ENCODE measurements at regions not wholly inside any gene's neighbourhood (a gene's known extent, or its start where the extent isn't known, plus 50 kb on each side); places are given as distances from the start of the nearest gene placed in this dataset.

DNA sequence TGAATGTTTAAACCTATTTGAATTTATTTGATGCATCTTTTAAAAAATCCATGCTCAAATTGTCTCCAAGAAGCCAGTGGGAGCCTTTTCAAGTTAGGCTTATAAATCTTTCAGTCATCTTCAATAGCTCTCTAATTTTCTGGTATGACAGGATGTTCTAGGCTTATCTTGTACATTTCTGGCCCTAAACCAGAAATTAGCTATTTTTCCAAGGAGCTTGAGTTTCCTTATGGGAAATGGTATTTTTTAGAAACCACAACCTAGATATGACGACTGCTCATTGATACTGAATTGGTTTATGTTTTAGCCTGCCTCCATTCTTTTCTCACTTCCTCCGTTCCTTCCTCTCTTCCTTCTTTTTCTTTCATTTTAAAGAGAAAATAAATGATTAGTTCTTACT, 172.3 kb downstream of the SPRY1 start:
- ATAC-seq (no peak), DNase-seq (no peak)
- TF ChIP-seq, protein P1, sequence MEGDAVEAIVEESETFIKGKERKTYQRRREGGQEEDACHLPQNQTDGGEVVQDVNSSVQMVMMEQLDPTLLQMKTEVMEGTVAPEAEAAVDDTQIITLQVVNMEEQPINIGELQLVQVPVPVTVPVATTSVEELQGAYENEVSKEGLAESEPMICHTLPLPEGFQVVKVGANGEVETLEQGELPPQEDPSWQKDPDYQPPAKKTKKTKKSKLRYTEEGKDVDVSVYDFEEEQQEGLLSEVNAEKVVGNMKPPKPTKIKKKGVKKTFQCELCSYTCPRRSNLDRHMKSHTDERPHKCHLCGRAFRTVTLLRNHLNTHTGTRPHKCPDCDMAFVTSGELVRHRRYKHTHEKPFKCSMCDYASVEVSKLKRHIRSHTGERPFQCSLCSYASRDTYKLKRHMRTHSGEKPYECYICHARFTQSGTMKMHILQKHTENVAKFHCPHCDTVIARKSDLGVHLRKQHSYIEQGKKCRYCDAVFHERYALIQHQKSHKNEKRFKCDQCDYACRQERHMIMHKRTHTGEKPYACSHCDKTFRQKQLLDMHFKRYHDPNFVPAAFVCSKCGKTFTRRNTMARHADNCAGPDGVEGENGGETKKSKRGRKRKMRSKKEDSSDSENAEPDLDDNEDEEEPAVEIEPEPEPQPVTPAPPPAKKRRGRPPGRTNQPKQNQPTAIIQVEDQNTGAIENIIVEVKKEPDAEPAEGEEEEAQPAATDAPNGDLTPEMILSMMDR (IDR thresholded peaks at IDR 0.05) = no peak
- intact Hi-C loops (cut with micrococcal nuclease) = loop anchor here (10.0 kb wide), 1 partner anchor 464 kb away; no protein-coding TSS in a partner anchor
- H3K4me3 ChIP-seq (ENCODE audit: low read length) = no peak overlapping the region
- H3K9me3 Mint-ChIP-seq = no peaks in the 10 kb centered on the region
- H3K4me1 ChIP-seq (ENCODE audit: control insufficient read depth, insufficient read depth, low read length) = no peaks in the 10 kb centered on the region
- no peaks in the 10 kb centered on the region for H3K27me3 Mint-ChIP-seq (ENCODE audit: low read depth in 2 of 2)
- H3K27ac ChIP-seq (ENCODE audit: low read length) = no peak overlapping the region
- no CpG with 5 or more reads among the region's 2 CpGs for WGBS (ENCODE audit: insufficient coverage)
- H3K9me3 ChIP-seq (ENCODE audit: control insufficient read depth, insufficient read depth, low read length) = no peaks in the 10 kb centered on the region
- H3K4me1 Mint-ChIP-seq = peaks cover 6 to 10% of the 10 kb centered on the region in 2 donors
- no peaks in the 10 kb centered on the region for H3K27me3 ChIP-seq (ENCODE audit: control insufficient read depth, insufficient read depth, low read length)
- H3K36me3 ChIP-seq (ENCODE audit: control insufficient read depth, insufficient read depth, low read length) = no peaks in the 10 kb centered on the region
- H3K36me3 Mint-ChIP-seq = no peaks in the 10 kb centered on the region
- H3K4me3 Mint-ChIP-seq = no peak overlapping the region
- no peak overlapping the region for H3K27ac Mint-ChIP-seq

DNA sequence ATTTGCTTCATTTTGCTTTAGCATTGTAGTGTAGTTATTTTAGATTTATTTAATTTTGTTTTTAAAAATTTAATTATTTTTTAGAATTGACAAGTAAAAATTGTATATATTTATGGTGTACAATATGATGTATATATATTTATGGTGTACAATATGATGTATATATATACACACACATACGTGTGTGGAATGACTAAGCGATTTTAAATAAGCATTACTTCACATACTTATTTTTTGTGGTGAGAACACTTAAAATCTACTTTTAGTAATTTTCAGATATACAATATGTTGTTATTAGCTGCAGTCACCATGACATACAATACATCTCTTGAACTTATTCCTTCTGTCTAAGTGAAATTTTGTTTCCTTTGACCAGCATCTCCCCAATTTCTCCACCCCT, 172.9 kb downstream of the SPRY1 start:
- intact Hi-C loops (cut with micrococcal nuclease) = loop anchor here (10.0 kb wide), 1 partner anchor 465 kb away; no protein-coding TSS in a partner anchor
- Mint-ChIP-seq H3K4me3 (no peak overlapping the region), H3K36me3 (no peaks in the 10 kb centered on the region)

DNA sequence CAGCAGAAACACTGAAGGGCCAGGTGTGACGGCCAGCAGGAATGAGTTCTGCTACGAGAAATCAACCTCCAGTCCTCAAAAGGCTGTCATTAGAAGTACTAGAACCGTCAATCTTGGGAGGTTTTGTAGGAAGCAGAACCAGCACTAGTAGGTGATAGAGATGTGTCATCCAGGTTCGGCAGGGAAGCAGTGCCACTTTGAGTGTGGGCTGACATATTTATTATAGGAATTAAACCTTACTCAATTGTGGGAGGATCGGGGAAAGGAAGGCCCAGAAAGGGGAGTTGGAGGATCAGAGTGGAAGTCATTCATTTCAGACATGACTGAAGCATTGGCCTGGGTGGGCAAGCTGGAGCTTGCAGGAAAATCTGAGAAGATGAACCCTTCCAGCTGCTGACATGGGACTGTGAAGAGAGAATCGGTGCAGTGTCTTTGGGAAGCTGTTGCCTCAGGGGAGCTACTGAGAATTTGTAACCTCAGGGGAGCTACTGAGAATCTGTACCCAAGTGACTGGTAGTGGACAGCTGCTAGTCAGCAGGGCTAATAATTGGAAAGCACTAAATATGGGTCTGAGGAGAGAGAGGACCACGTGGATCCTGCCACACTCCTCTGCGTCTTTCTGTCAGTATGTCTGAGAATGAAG, 177.4 kb downstream of the SPRY1 start:
- Mint-ChIP-seq H3K9me3 (no peaks in the 10 kb centered on the region), H3K36me3 (no peaks in the 10 kb centered on the region), H3K27ac (no peak overlapping the region), H3K27me3 (ENCODE audit: low read depth in 2 of 2) (no peaks in the 10 kb centered on the region), H3K4me3 (no peak overlapping the region), H3K4me1 (peaks cover 5 to 6% of the 10 kb centered on the region in 2 donors)
- Histone ChIP-seq H3K4me3 (ENCODE audit: low read length) (no peak overlapping the region), H3K36me3 (ENCODE audit: control insufficient read depth, insufficient read depth, low read length) (no peaks in the 10 kb centered on the region), H3K27ac (ENCODE audit: low read length) (no peak overlapping the region), H3K9me3 (ENCODE audit: control insufficient read depth, insufficient read depth, low read length) (no peaks in the 10 kb centered on the region), H3K27me3 (ENCODE audit: control insufficient read depth, insufficient read depth, low read length) (no peaks in the 10 kb centered on the region), H3K4me1 (ENCODE audit: control insufficient read depth, insufficient read depth, low read length) (no peaks in the 10 kb centered on the region)
- intact Hi-C loops (cut with micrococcal nuclease) = no loop called here
- ATAC-seq = no peak
- 91% methylated on average over 8 of the region's 8 CpGs for WGBS (ENCODE audit: insufficient coverage)
- DNase-seq = no peak
- TF ChIP-seq, protein P1 (IDR thresholded peaks at IDR 0.05) = no peak

More for the DNA sequence above, 172.9 kb downstream of the SPRY1 start:
- Histone ChIP-seq H3K27ac (ENCODE audit: low read length) (no peak overlapping the region), H3K4me3 (ENCODE audit: low read length) (no peak overlapping the region), H3K36me3 (ENCODE audit: control insufficient read depth, insufficient read depth, low read length) (no peaks in the 10 kb centered on the region), H3K4me1 (ENCODE audit: control insufficient read depth, insufficient read depth, low read length) (no peaks in the 10 kb centered on the region), H3K9me3 (ENCODE audit: control insufficient read depth, insufficient read depth, low read length) (no peaks in the 10 kb centered on the region), H3K27me3 (ENCODE audit: control insufficient read depth, insufficient read depth, low read length) (no peaks in the 10 kb centered on the region)
- no CpG with 5 or more reads among the region's 2 CpGs for WGBS (ENCODE audit: insufficient coverage)
- DNase-seq (no peak), ATAC-seq (no peak)
- peaks cover 6 to 10% of the 10 kb centered on the region in 2 donors for H3K4me1 Mint-ChIP-seq
- H3K27ac Mint-ChIP-seq = no peak overlapping the region
- no peaks in the 10 kb centered on the region for H3K27me3 Mint-ChIP-seq (ENCODE audit: low read depth in 2 of 2)
- TF ChIP-seq, protein P1 (IDR thresholded peaks at IDR 0.05) = no peak
- H3K9me3 Mint-ChIP-seq = no peaks in the 10 kb centered on the region

DNA sequence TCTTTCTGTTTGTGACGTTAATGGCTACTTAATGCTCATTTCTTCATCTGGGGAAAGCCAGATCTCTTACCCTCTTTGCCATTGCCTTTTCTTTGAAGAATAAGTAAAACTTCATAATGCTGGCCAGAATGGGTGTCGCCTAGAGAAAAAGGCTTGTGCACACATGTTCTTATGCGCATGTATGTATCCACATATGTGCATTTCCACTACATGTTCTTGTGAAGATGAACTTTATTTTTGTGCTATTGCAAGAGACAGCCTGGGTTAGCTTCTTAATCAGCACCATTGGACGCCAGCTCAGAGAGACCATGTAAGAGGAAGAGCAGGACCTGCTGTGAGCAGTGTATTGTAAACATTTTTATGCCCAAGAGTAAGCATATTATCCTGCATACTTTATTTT, 178.7 kb downstream of the SPRY1 start:
- intact Hi-C loops (cut with micrococcal nuclease) = no loop called here
- Histone ChIP-seq H3K36me3 (ENCODE audit: control insufficient read depth, insufficient read depth, low read length) (no peaks in the 10 kb centered on the region), H3K4me1 (ENCODE audit: control insufficient read depth, insufficient read depth, low read length) (no peaks in the 10 kb centered on the region), H3K4me3 (ENCODE audit: low read length) (no peak overlapping the region), H3K27me3 (ENCODE audit: control insufficient read depth, insufficient read depth, low read length) (no peaks in the 10 kb centered on the region), H3K9me3 (ENCODE audit: control insufficient read depth, insufficient read depth, low read length) (no peaks in the 10 kb centered on the region), H3K27ac (ENCODE audit: low read length) (no peak overlapping the region)
- Mint-ChIP-seq H3K4me1 (peaks cover 5 to 6% of the 10 kb centered on the region in 2 donors), H3K9me3 (no peaks in the 10 kb centered on the region), H3K27ac (no peak overlapping the region), H3K27me3 (ENCODE audit: low read depth in 2 of 2) (no peaks in the 10 kb centered on the region), H3K36me3 (peaks cover 2% of the 10 kb centered on the region), H3K4me3 (no peak overlapping the region)
- 93% methylated on average over 4 of the region's 4 CpGs for WGBS (ENCODE audit: insufficient coverage)
- ATAC-seq (no peak), DNase-seq (no peak)
- TF ChIP-seq, protein P1 (IDR thresholded peaks at IDR 0.05) = no peak
